ENCODE measurements at regions not wholly inside any gene's neighbourhood (a gene's known extent, or its start where the extent isn't known, plus 50 kb on each side); places are given as distances from the start of the nearest gene placed in this dataset.

DNA sequence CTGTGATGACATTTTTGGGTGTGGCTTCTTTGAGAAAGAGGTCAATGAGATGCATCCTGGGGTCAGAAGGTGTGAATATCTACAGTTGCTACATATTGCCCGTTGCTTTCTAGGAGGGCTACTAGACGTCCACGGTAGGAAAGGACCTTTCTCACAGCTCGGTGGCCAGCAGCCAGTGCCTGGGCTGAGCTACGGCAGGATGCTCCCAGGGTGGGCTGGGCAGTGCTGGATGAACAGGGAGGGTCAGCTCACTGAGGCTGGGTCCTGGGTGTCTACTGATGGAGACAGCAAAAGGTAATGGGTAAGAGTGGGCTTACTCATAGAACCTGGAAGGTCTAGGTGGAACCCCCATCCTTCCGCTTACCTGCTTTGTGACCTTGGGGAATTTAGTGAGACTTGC, 188.3 kb upstream of the WSCD1 start:
- Histone ChIP-seq H3K36me3 (ENCODE audit: control insufficient read depth in 4 of 4, insufficient read depth in 4 of 4, low read length in 4 of 4) (no peaks in the 10 kb centered on the region), H3K27me3 (ENCODE audit: control insufficient read depth in 3 of 3, insufficient read depth in 3 of 3, low read length in 2 of 3) (no peaks in the 10 kb centered on the region), H3K4me1 (ENCODE audit: control insufficient read depth in 5 of 5, insufficient read depth in 5 of 5, low read length in 5 of 5) (peaks cover 0 to 8% (median 0%) of the 10 kb centered on the region in 5 donors), H3K9ac (ENCODE audit: insufficient read depth in 1 of 2, low read length in 2 of 2) (no peak overlapping the region), H3K4me3 (no peak overlapping the region), H3K27ac (ENCODE audit: low read depth in 1 of 2, low read length in 1 of 2) (no peak overlapping the region), H3K9me3 (ENCODE audit: control insufficient read depth in 4 of 4, insufficient read depth in 3 of 4, low read length in 3 of 4) (no peaks in the 10 kb centered on the region)
- ATAC-seq (ENCODE audit: insufficient read depth, low FRiP score) = no peak
- 86 to 89% methylated on average over 6 of the region's 6 CpGs for WGBS, 2 donors
- TF ChIP-seq, protein P1, sequence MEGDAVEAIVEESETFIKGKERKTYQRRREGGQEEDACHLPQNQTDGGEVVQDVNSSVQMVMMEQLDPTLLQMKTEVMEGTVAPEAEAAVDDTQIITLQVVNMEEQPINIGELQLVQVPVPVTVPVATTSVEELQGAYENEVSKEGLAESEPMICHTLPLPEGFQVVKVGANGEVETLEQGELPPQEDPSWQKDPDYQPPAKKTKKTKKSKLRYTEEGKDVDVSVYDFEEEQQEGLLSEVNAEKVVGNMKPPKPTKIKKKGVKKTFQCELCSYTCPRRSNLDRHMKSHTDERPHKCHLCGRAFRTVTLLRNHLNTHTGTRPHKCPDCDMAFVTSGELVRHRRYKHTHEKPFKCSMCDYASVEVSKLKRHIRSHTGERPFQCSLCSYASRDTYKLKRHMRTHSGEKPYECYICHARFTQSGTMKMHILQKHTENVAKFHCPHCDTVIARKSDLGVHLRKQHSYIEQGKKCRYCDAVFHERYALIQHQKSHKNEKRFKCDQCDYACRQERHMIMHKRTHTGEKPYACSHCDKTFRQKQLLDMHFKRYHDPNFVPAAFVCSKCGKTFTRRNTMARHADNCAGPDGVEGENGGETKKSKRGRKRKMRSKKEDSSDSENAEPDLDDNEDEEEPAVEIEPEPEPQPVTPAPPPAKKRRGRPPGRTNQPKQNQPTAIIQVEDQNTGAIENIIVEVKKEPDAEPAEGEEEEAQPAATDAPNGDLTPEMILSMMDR (IDR thresholded peaks at IDR 0.05; ENCODE audit: control extremely low read depth, extremely low read depth) = no peak
- no peak for DNase-seq

DNA sequence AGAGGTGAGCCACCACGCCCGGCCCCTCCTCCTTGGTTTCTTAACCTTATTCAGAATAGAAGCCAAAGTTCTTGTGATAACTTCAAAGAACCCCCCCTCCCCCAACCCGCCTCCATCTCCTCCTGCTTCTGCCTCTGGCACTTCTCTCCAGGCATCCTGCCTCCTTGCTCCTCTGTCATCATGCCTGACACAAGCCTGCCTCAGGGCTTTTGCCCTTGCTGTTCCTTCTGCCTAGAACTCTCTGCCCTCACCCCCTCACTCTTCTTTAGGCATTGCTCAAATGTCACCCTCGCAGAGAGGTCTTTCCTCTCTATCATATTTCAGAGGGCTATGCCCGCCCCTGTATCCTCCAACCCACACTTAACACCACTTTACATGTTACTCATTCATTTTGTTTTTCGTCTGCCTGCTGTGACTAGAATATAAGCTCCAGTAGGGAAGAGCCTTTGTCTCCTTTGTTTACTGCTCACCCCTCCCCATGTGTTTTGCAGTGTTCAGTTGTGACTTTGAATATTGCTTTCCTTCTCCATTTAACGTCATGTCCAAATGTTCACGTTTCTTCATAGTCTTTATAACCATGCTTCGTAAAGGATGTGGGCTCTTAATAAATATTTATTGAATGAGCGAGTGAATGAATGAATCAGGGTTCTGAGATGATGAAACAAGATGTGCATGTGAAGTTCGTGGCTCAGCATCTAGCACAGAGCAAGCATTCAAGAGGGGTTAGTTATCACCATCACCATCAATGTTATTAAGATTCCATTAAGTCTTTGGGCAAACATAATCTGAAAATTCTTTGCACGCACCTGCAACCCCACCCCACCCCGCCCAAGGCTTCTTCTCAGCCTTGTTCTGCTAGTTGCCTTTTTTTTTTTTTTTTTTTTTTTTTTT, 186.2 kb upstream of the WSCD1 start:
- ATAC-seq (ENCODE audit: insufficient read depth, low FRiP score) = no peak
- H3K27ac ChIP-seq (ENCODE audit: low read depth in 1 of 2, low read length in 1 of 2) = no peak overlapping the region
- WGBS, 2 donors = 71 to 74% methylated on average over 13 of the region's 13 CpGs
- H3K36me3 ChIP-seq (ENCODE audit: control insufficient read depth in 4 of 4, insufficient read depth in 4 of 4, low read length in 4 of 4) = no peaks in the 10 kb centered on the region
- no peak overlapping the region for H3K9ac ChIP-seq (ENCODE audit: insufficient read depth in 1 of 2, low read length in 2 of 2)
- DNase-seq = no peak
- no peaks in the 10 kb centered on the region for H3K9me3 ChIP-seq (ENCODE audit: control insufficient read depth in 4 of 4, insufficient read depth in 3 of 4, low read length in 3 of 4)
- H3K4me3 ChIP-seq = no peak overlapping the region
- H3K4me1 ChIP-seq (ENCODE audit: control insufficient read depth in 5 of 5, insufficient read depth in 5 of 5, low read length in 5 of 5) = peaks cover 0 to 2% (median 0%) of the 10 kb centered on the region in 5 donors
- no peaks in the 10 kb centered on the region for H3K27me3 ChIP-seq (ENCODE audit: control insufficient read depth in 3 of 3, insufficient read depth in 3 of 3, low read length in 2 of 3)
- TF ChIP-seq, protein P1 (IDR thresholded peaks at IDR 0.05; ENCODE audit: control extremely low read depth, extremely low read depth) = no peak

DNA sequence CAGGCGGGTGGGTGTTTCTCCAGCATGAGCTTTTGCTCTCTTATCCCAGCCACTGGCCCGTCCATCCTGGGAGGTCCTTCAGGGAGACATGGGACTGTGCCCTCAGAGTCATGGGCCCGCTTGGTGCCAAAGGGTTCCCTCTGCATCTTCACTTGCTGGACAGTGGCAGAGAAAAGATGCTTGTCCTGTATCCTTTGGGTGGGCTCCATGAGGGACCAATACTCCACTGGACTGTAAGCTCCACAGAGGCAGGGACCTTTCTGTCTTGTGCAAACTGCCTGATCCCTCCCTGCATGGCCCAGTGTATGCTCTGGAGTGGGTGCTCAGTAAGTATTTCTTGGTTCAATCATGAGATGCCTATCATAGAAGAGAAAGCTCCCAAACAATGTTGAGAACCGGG, 184.8 kb upstream of the WSCD1 start:
- DNase-seq = no peak
- no peaks in the 10 kb centered on the region for H3K36me3 ChIP-seq (ENCODE audit: control insufficient read depth in 4 of 4, insufficient read depth in 4 of 4, low read length in 4 of 4)
- WGBS, 2 donors = 87 to 90% methylated on average over 4 of the region's 4 CpGs

More for the DNA sequence above, 184.8 kb upstream of the WSCD1 start:
- Histone ChIP-seq H3K27me3 (ENCODE audit: control insufficient read depth in 3 of 3, insufficient read depth in 3 of 3, low read length in 2 of 3) (no peaks in the 10 kb centered on the region), H3K4me3 (no peak overlapping the region), H3K27ac (ENCODE audit: low read depth in 1 of 2, low read length in 1 of 2) (no peak overlapping the region), H3K4me1 (ENCODE audit: control insufficient read depth in 5 of 5, insufficient read depth in 5 of 5, low read length in 5 of 5) (no peaks in the 10 kb centered on the region), H3K9me3 (ENCODE audit: control insufficient read depth in 4 of 4, insufficient read depth in 3 of 4, low read length in 3 of 4) (no peaks in the 10 kb centered on the region), H3K9ac (ENCODE audit: insufficient read depth in 1 of 2, low read length in 2 of 2) (no peak overlapping the region)
- TF ChIP-seq, protein P1 (IDR thresholded peaks at IDR 0.05; ENCODE audit: control extremely low read depth, extremely low read depth) = no peak
- ATAC-seq (ENCODE audit: insufficient read depth, low FRiP score) = no peak

Data from lung (tissue), 11 donors.